ENCODE measurements at regions not wholly inside any gene's neighbourhood (a gene's known extent, or its start where the extent isn't known, plus 50 kb on each side); places are given as distances from the start of the nearest gene placed in this dataset.

DNA sequence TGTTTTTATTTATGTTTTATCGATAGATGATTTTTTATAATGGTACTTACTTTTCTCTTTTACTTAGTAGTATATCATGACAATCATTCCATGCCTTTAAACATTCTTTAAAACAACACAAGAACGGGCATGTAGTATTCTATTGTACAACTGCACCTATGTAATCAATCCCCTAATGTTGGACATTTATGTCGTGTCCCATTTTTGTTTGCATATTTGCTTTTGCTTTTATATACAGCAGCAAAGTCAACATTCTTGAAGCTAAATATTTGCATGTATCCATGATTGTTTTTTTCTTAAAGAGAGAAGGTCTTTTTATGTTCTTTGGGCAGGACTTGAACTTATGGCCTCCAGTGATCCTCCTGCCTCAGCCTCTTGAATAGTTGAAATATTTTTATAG is 527.0 kb upstream of the CLINT1 start:
- Histone ChIP-seq H3K36me3 (ENCODE audit: low read length) (no peaks in the 10 kb centered on the region), H3K9ac (ENCODE audit: low read length) (no peak overlapping the region), H3K9me3 (ENCODE audit: insufficient read depth, low read length) (no peaks in the 10 kb centered on the region), H3K4me3 (ENCODE audit: insufficient read depth, low read length, poor library complexity, severe bottlenecking) (no peak overlapping the region), H3K79me2 (ENCODE audit: insufficient read depth, low read length) (no peaks in the 10 kb centered on the region), H2AFZ (ENCODE audit: low read depth, low read length, severe bottlenecking) (no peak overlapping the region), H3K27me3 (ENCODE audit: low read length) (no peaks in the 10 kb centered on the region), H3K9me2 (replicated peaks; ENCODE audit: insufficient read depth, low read length) (no peaks in the 10 kb centered on the region), H3K4me2 (ENCODE audit: low read depth, low read length, poor library complexity, severe bottlenecking) (no peak overlapping the region), H3F3A (ENCODE audit: insufficient read depth) (no peaks in the 10 kb centered on the region), H4K20me1 (ENCODE audit: low read depth, low read length) (no peaks in the 10 kb centered on the region), H3K27ac (ENCODE audit: low read depth, low read length) (no peak overlapping the region)
- TF ChIP-seq CTCF (IDR thresholded peaks at IDR 0.05; ENCODE audit: insufficient read depth, low read length, poor library complexity, severe bottlenecking) (no peak), EZH2phosphoT487 (conservative IDR thresholded peaks at IDR 0.05; ENCODE audit: low read length) (no peak)

GRCh38 chr5:158384535-158385481 is 525.9 kb upstream of the CLINT1 start:
- Histone ChIP-seq H4K20me1 (ENCODE audit: low read depth, low read length) (no peaks in the 10 kb centered on the region), H3K9me2 (replicated peaks; ENCODE audit: insufficient read depth, low read length) (no peaks in the 10 kb centered on the region), H3K9me3 (ENCODE audit: insufficient read depth, low read length) (no peaks in the 10 kb centered on the region), H3K27me3 (ENCODE audit: low read length) (no peaks in the 10 kb centered on the region), H3K27ac (ENCODE audit: low read depth, low read length) (no peak overlapping the region), H3K4me3 (ENCODE audit: insufficient read depth, low read length, poor library complexity, severe bottlenecking) (no peak overlapping the region), H3F3A (ENCODE audit: insufficient read depth) (no peaks in the 10 kb centered on the region), H3K79me2 (ENCODE audit: insufficient read depth, low read length) (no peaks in the 10 kb centered on the region), H3K36me3 (ENCODE audit: low read length) (no peaks in the 10 kb centered on the region), H3K9ac (ENCODE audit: low read length) (no peak overlapping the region), H2AFZ (ENCODE audit: low read depth, low read length, severe bottlenecking) (no peak overlapping the region), H3K4me2 (ENCODE audit: low read depth, low read length, poor library complexity, severe bottlenecking) (no peak overlapping the region)
- TF ChIP-seq CTCF (IDR thresholded peaks at IDR 0.05; ENCODE audit: insufficient read depth, low read length, poor library complexity, severe bottlenecking) (no peak), EZH2phosphoT487 (conservative IDR thresholded peaks at IDR 0.05; ENCODE audit: low read length) (no peak)

DNA sequence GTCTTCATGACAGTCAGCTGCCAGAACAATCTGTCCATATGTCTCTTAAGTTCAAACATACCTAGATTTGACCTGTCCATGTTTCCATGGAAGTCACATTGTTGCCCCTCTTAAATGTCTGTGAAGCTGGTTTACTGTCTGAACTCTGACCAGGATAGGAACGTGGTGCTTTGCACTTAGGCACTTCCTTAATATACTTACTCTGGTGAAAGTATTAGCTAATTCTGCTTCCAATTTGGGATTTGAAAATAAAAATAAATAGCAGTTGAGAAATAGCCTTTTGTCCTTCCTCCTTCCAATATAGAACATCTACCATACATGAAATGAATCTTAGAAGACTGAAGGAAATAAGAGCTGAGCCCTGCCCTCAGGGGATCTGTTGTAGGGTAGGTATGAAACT is 524.5 kb upstream of the CLINT1 start:
- Histone ChIP-seq H3K79me2 (ENCODE audit: insufficient read depth, low read length) (no peaks in the 10 kb centered on the region), H3K4me3 (ENCODE audit: insufficient read depth, low read length, poor library complexity, severe bottlenecking) (no peak overlapping the region), H3F3A (ENCODE audit: insufficient read depth) (no peaks in the 10 kb centered on the region), H3K9me3 (ENCODE audit: insufficient read depth, low read length) (no peaks in the 10 kb centered on the region), H3K36me3 (ENCODE audit: low read length) (no peaks in the 10 kb centered on the region), H3K9ac (ENCODE audit: low read length) (no peak overlapping the region), H3K27ac (ENCODE audit: low read depth, low read length) (no peak overlapping the region), H3K27me3 (ENCODE audit: low read length) (no peaks in the 10 kb centered on the region), H2AFZ (ENCODE audit: low read depth, low read length, severe bottlenecking) (no peak overlapping the region), H3K4me2 (ENCODE audit: low read depth, low read length, poor library complexity, severe bottlenecking) (no peak overlapping the region), H4K20me1 (ENCODE audit: low read depth, low read length) (no peaks in the 10 kb centered on the region), H3K9me2 (replicated peaks; ENCODE audit: insufficient read depth, low read length) (no peaks in the 10 kb centered on the region)
- TF ChIP-seq CTCF (IDR thresholded peaks at IDR 0.05; ENCODE audit: insufficient read depth, low read length, poor library complexity, severe bottlenecking) (no peak), EZH2phosphoT487 (conservative IDR thresholded peaks at IDR 0.05; ENCODE audit: low read length) (no peak)

All from SU-DHL-6 (cell line).